OCI-LY3 (cell line): ENCODE measurements at regions not wholly inside any gene's neighbourhood (a gene's known extent, or its start where the extent isn't known, plus 50 kb on each side); places are given as distances from the start of the nearest gene placed in this dataset.

Experiments
- H2AFZ ChIP-seq: fragments of 200-600, 300-600 bp; shearing (Covaris generic); 2 replicates; pipeline ENCODE4 v1.6.0; 2014; ENCODE audit warnings: antibody characterized with exemption, low read depth, low read length
- H3K27ac ChIP-seq: fragments of 200-600, 300-600 bp; sonication (generic); 2 replicates; pipeline ENCODE4 v1.5.1; 2014; ENCODE audit warnings: mild to moderate bottlenecking, low read length, moderate library complexity, mixed read lengths
- H3K27me3 ChIP-seq: fragments of 200-600, 300-600 bp; sonication (generic); 2 replicates; pipeline ENCODE4 v1.6.1; 2014; ENCODE audit warnings: low read depth, low read length, mixed read lengths
- H3K36me3 ChIP-seq: fragments of 200-600, 300-600 bp; sonication (generic); replicated peaks from 2 replicates; pipeline ENCODE3; 2014; ENCODE audit warnings: low read depth, low read length, mixed read lengths
- H3K4me1 ChIP-seq: fragments of 300-600, 200-600 bp; sonication (generic); 2 replicates; pipeline ENCODE4 v1.6.1; 2014; ENCODE audit warnings: low read length, mixed read lengths
- H3K4me2 ChIP-seq: fragments of 200-600, 300-600 bp; sonication (generic); 2 replicates; pipeline ENCODE4 v1.6.1; 2014; ENCODE audit warnings: low read length, mixed read lengths
- H3K4me3 ChIP-seq: fragments of 300-600, 200-600 bp; sonication (generic); 2 replicates; pipeline ENCODE4 v1.5.1; 2014; ENCODE audit warnings: antibody characterized with exemption, mild to moderate bottlenecking, low read length, moderate library complexity
- H3K79me2 ChIP-seq: fragments of 300-600, 200-600 bp; shearing (Covaris generic); 2 replicates; pipeline ENCODE4 v1.6.1; 2014; ENCODE audit warnings: mild to moderate bottlenecking, low read length, mixed read lengths
- H3K9ac ChIP-seq: fragments of 300-600, 200-600 bp; shearing (Covaris generic); 2 replicates; pipeline ENCODE4 v1.6.0; 2014; ENCODE audit warnings: mild to moderate bottlenecking, low read length, moderate library complexity
- H3K9me3 ChIP-seq: fragments of 200-600, 300-600 bp; shearing (Covaris generic); 2 replicates; pipeline ENCODE4 v1.6.1; 2014; ENCODE audit warnings: low read length, mixed read lengths; ENCODE audit not compliant: insufficient read depth
- H4K20me1 ChIP-seq: fragments of 200-600, 300-600 bp; sonication (generic); 2 replicates; pipeline ENCODE4 v1.6.1; 2016; ENCODE audit warnings: low read length, mixed read lengths; ENCODE audit not compliant: insufficient read depth
- CTCF ChIP-seq: fragments of 200-600, 300-600 bp; sonication (generic); IDR thresholded peaks from 2 replicates; pipeline ENCODE4 v1.5.1; 2014; ENCODE audit warnings: antibody characterized with exemption, low read length, low read depth
- EZH2phosphoT487 ChIP-seq: fragments of 200-600 bp; shearing (Covaris generic); IDR thresholded peaks from 2 replicates; pipeline ENCODE4 v1.6.1; 2018; ENCODE audit warnings: antibody characterized with exemption, mixed run types, low read depth

GRCh38 chr15:37245358-37245757, 145.0 kb upstream of the MEIS2 start:
- TF ChIP-seq CTCF (no peak), EZH2phosphoT487 (no peak)
- H3K27ac ChIP-seq: no peak overlapping the region

DNA sequence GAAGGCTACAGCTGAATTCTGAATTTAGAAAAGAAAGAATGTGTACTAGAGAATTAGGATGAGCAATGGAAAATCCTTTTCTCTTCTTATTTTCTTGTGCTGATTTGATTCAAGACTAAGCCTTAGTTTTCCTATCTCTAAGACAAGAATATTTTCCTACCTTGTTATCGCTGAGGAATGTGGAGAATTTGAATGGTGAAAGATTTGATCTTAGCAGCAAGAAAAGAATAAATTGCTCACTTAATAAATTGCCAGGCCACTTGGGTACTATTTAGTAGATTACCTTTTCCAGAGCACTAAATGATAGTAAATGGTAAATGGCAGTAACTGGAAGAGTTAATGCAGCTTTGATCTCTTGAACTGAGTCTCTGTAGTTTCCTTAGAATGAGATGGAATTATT, 145.7 kb upstream of the MEIS2 start:
- Histone ChIP-seq H3K36me3 (no peaks in the 10 kb centered on the region), H3K79me2 (no peaks in the 10 kb centered on the region), H3K9ac (no peak overlapping the region), H3K9me3 (no peaks in the 10 kb centered on the region), H3K4me1 (no peaks in the 10 kb centered on the region), H4K20me1 (no peaks in the 10 kb centered on the region), H3K4me2 (no peak overlapping the region), H2AFZ (no peak overlapping the region), H3K27ac (no peak overlapping the region), H3K4me3 (no peak overlapping the region), H3K27me3 (no peaks in the 10 kb centered on the region)
- TF ChIP-seq EZH2phosphoT487: no peak
- no peak for TF ChIP-seq CTCF

More at GRCh38 chr15:37245358-37245757, 145.0 kb upstream of the MEIS2 start:
- H3K4me1 ChIP-seq: no peaks in the 10 kb centered on the region
- no peaks in the 10 kb centered on the region for H4K20me1 ChIP-seq
- H3K4me3 ChIP-seq: no peak overlapping the region
- H3K9me3 ChIP-seq: no peaks in the 10 kb centered on the region
- no peak overlapping the region for H3K9ac ChIP-seq
- H2AFZ ChIP-seq: no peak overlapping the region
- H3K79me2 ChIP-seq: no peaks in the 10 kb centered on the region
- no peaks in the 10 kb centered on the region for H3K27me3 ChIP-seq
- H3K36me3 ChIP-seq: no peaks in the 10 kb centered on the region
- no peak overlapping the region for H3K4me2 ChIP-seq

DNA sequence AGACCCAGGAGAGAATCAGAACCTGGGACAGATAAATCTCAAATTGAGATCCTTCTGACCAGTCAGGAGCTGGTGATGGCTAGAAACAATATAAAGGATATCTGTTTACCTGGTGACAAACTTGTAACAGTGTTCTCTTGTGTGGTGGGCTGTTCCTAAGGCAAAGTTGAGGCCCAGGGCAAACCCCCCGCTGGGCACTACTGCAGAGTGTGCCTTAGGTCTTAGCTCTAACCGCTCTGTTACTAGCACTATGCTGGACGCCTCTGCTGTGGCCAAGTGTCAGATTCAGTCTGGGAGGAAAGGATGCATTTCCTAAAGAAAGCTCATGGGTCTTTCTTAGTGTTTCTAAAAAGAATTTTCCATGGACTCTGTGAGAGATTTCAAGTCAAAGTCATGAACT, 146.5 kb upstream of the MEIS2 start:
- Histone ChIP-seq H3K4me3 (no peak overlapping the region), H3K9ac (no peak overlapping the region), H4K20me1 (no peaks in the 10 kb centered on the region), H3K27ac (no peak overlapping the region), H3K79me2 (no peaks in the 10 kb centered on the region), H3K27me3 (no peaks in the 10 kb centered on the region), H3K4me2 (no peak overlapping the region), H3K36me3 (no peaks in the 10 kb centered on the region), H2AFZ (no peak overlapping the region), H3K4me1 (no peaks in the 10 kb centered on the region), H3K9me3 (no peaks in the 10 kb centered on the region)
- TF ChIP-seq CTCF: no peak
- no peak for TF ChIP-seq EZH2phosphoT487

- H3K9me3 ChIP-seq: no peaks in the 10 kb centered on the region
- no peak overlapping the region for H3K4me3 ChIP-seq
- no peak overlapping the region for H2AFZ ChIP-seq
- H3K27me3 ChIP-seq: no peaks in the 10 kb centered on the region
- H3K4me2 ChIP-seq: no peak overlapping the region
- H3K9ac ChIP-seq: no peak overlapping the region
- no peak for TF ChIP-seq EZH2phosphoT487
- TF ChIP-seq CTCF: no peak
- no peaks in the 10 kb centered on the region for H3K36me3 ChIP-seq
- H3K4me1 ChIP-seq: no peaks in the 10 kb centered on the region
- no peak overlapping the region for H3K27ac ChIP-seq
- no peaks in the 10 kb centered on the region for H3K79me2 ChIP-seq
- no peaks in the 10 kb centered on the region for H4K20me1 ChIP-seq
Observed at GRCh38 chr15:37249249-37249648, 148.9 kb upstream of the MEIS2 start.
